ENCODE measurements at regions not wholly inside any gene's neighbourhood (a gene's known extent, or its start where the extent isn't known, plus 50 kb on each side); places are given as distances from the start of the nearest gene placed in this dataset.

DNA sequence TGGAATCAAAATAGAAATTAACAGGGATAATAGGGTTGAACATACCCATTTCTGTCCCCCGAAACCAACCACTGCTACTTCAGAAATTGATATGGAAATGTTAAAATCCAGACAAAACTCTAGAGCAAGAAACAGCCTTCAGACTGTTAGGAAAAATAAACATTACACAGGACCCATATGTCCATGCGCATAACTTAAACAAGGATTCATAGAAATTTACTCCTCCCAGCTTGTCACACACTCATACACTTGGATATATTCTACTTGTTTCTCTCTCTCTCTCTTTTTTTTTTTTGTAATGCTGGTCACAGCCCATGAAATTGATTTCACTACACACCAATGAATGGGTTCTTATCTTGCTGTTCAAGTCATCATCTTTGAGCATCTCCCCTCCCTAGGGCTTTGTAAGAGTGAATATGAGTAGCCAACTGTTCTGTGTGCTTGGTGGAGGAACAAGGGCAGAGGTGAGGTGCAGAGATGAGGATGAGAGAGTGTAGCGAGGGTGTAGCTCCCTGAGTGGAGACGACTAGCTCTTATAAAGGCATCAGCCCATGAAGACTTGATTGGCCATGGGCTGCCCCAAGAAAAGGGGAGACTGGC lies 61.8 kb upstream of the MLN start:
- TF ChIP-seq, protein P1, sequence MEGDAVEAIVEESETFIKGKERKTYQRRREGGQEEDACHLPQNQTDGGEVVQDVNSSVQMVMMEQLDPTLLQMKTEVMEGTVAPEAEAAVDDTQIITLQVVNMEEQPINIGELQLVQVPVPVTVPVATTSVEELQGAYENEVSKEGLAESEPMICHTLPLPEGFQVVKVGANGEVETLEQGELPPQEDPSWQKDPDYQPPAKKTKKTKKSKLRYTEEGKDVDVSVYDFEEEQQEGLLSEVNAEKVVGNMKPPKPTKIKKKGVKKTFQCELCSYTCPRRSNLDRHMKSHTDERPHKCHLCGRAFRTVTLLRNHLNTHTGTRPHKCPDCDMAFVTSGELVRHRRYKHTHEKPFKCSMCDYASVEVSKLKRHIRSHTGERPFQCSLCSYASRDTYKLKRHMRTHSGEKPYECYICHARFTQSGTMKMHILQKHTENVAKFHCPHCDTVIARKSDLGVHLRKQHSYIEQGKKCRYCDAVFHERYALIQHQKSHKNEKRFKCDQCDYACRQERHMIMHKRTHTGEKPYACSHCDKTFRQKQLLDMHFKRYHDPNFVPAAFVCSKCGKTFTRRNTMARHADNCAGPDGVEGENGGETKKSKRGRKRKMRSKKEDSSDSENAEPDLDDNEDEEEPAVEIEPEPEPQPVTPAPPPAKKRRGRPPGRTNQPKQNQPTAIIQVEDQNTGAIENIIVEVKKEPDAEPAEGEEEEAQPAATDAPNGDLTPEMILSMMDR (IDR thresholded peaks at IDR 0.05): no peak
- no peak for TF ChIP-seq POLR2A (IDR thresholded peaks at IDR 0.05)

Data from lower leg skin (tissue), 3 donors.